Activated CD8-positive, alpha-beta memory T cell treated with anti-CD3 and anti-CD28 coated beads for 48 hours (primary cell): ENCODE measurements at regions not wholly inside any gene's neighbourhood (a gene's known extent, or its start where the extent isn't known, plus 50 kb on each side); places are given as distances from the start of the nearest gene placed in this dataset.
"Not testable (repeated sequence)": the region's sequence is repeated elsewhere in the genome, so short reads cannot be mapped to it uniquely, and the experiment has no call there.

Source experiments
- DNase-seq, 3 experiments: peaks; one replicate each; pipeline ENCODE4 v3.0.0-alpha.2; 2020; ENCODE audit warnings: low read depth in 2 of 3, low spot score in 2 of 3

DNA sequence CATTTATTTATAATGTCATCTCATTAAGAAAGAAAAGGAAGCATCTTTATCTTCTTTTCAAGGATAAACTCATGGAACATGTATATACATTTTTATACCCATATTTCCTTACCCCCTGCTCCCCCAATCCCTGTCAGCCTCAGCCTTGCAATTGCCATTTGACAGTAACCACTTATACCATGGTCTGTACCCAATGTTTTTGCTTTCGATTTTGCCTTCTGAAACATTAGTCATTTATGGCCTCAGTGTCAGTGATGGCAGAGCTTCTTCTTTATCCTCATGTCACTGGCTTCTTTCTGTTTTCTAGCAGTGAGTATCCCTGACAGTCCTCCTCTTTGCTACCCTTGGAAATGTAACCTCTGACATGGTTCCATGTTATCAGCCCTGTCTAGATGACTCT is 228.4 kb downstream of the SPRY1 start:
- no peak for DNase-seq

DNA sequence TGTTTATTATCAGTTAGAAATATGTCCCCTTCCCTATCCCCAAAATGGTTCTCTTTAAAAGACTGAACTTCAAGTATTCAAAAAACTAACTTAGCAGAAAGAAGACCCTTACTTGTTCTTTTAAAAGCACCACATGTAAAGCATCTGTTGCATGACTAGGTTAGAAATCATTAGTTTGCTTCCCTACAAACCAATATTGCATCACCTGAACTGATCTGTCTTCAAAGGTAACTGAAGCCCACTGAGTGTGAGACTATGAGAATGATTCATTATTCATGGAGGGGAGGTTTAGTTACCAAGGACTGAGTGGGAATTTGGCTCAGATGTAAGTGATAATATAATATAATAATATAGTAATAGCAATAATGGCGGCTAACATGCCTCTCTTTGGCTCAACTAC is 231.7 kb downstream of the SPRY1 start:
- DNase-seq: no peak

DNA sequence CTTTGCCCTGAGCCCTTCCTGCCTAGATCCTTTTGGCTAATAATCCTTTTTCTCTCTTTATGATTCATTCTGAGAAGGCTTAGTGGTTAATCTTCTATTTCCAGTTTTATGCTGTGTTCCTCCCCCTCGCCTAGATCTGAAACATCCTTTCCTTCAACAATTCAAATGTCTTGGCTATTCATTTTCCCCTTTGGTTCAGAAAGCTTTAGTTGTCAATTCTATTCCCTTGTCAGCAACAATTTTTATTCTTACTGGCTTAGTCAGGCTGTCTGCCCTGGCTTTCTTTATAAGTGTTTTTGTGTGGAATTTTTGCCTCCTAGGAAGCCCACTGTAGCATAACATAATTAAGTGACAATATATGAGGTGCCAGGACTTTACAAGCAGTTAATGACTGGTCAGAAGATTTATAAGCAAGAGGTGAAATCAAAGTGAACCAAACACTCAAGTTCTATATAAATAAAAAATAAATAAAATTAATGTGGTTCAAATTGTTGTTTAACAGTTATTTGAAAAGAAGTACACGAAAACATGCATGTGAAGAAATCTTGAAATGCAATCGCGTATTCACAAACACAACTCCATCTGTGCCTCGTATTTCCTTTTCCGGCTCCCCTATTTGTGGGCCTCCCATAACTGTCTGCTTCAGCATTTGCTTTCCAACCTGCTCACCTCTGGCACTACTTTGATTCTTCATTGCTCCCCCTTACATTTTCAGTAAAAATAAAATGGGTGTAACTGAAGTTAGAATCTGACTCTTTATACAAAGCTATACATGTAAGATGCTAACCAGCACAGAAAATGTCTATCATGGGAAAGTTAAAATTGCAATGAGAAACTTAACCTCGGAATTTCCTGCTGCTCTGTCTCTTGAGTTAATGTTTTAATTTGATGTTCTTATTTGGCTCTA is 235.4 kb downstream of the SPRY1 start:
- no peak for DNase-seq

DNA sequence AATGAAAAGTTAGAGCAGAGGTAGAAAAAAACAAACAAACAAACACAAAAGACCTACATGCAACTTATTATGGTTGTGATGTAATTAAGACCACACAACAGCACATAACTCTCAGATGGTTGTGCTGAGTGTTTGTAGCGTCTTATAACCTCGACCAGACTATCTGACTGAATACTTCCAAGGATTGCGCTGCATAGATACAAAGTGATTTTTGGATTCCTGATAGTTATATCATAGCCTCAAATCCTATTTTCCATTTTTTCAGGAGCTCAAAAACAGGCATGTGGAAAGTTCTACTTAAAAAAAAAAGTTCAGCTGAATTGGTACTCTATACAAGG is 236.1 kb downstream of the SPRY1 start:
- no peak for DNase-seq

DNA sequence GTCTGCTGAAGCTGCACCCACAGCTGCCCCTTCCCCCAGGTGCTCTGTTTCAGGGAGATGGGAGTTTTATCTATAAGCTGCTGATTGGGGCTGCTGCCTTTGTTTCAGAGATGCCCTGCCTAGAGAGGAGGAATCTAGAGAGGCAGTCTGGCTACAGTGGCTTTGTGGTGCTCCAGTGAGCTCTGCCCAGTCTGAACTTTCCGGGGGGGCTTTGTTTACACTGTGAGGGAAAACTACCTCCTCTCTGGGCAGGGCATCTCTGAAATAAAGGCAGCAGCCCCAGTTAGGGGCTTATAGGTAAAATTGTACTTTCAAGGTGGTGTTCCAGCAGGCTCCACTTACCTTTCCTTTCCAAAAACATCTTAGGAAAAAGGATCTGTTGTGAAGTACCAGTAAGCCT is 242.2 kb downstream of the SPRY1 start:
- DNase-seq: no peak

DNA sequence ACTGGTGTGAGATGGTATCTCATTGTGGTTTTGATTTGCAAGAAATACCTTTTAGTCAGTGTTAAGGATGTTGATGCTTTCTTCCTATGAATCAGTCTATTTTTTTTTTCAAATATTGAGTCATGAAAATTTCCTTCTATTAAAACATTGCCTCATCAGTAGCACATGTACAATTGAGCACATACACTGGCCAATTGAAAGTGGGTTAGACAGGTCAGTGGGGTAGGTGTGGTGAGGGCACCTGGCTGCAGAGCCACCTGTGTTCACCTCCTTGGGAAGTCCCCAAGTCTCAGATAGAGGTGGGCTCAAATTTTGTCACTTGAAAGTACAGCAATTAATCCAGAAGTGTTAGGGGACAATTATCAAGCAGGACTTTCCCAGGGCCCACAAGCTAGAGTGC is 243.7 kb downstream of the SPRY1 start:
- no peak for DNase-seq

DNA sequence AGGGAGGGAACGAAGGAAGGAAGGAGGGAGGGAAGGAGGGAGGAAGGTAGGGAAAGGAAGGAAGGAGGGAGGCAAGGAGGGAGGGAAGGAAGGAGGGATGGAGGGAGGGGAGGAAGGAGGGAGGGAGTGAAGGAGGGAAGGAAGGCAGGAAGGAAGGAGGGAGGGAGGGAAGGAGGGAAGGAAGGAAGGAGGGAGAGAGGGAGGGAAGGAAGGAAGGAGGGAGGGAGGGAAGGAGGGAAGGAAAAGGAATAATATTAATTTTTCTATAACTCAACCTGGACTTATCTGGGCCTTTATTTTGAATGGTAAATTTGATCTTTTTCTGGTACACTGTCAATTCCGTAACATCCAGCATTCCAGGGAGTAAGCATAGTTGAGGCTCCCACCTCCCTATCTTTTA is 244.2 kb downstream of the SPRY1 start:
- DNase-seq: no peak

DNA sequence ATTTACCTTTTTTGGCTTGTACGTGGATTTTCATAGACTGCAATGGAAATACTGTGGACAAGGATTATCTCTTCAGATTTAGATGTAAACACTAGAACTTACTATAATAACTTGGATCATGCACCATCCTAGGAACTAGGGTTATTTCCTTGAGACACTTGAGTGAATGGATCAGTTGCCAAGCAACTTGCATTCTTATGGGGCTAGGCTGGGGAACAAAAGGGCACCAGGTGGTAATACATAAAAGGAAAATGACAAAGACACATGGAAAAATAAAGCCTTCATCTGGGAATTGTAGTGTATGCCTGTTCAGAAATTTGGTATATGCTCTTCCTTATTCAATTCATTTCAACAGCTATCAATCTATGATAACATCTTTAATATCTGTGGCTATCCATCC is 247.1 kb downstream of the SPRY1 start:
- DNase-seq: no peak

DNA sequence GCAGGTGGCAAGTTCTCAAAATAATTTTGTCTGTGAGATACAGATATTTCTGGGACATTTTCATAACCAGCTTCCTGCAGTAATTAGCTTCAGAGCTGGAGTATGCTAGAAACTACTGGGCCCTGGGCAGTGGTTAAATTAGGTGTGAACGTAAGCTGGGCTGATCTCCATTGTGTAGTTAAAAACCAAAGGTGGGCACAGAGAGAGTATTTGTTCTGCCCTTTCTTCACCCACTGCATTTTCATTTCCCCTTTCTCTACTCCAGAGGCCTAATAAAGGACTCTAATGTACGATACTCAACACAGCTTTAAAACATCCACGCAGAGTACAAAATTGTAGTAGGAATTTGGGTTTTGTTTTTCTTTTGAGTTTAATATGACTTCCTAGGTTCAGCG is 252.7 kb downstream of the SPRY1 start:
- DNase-seq: no peak

DNA sequence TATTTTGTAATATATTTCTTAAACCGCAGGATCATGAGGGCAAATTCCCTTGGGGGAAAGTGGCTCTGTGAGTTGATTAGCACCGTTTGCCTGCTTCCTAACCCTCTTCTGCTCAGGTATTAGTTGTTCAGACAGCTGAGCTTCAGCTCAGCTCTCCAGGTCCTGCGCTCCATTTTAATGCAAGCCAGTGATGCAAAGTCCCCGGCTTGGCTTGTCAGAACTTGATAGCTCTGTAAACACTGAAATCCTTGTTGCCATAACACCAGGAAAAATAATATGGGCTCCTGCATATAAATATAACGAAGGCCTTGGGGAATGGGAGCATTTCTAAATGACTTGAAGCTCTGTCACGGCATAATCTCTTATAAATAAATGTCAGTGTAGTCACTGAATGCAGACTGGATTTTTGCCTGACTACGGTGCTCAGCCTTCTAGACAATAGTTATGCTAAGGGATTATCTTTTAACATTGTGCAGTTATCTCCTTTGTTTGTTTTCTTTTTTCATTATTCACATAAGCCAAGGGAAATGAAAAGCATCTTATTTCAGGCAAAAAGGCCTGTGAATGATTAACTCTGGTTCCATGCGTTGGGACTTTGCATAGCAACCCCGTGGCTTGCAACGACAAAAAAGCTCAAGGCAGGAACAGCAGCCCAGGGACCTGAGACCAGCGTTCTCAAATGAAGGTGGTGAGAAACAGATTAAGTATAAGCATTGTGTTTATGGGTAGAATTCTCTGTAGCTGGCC is 253.2 kb downstream of the SPRY1 start:
- no peak for DNase-seq

DNA sequence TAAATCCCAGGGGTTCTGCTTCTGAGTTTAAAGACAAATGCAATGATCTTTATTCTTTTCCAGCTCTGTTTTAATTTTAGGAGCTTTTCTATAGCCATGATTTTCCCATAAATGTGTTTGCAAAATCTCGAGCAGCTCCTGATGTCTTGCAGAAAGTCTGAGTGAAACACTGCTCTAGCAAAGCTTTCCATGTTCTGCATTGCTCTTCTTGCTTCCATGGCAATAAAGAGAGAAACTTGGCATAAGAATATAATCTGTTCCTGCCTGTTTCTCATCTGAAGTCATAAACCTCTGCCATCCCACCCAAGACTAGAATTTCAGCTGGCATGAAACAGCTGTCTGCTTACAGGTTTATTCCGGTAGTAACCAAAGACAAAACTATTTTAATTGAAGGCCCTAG is 254.5 kb downstream of the SPRY1 start:
- no peak for DNase-seq

DNA sequence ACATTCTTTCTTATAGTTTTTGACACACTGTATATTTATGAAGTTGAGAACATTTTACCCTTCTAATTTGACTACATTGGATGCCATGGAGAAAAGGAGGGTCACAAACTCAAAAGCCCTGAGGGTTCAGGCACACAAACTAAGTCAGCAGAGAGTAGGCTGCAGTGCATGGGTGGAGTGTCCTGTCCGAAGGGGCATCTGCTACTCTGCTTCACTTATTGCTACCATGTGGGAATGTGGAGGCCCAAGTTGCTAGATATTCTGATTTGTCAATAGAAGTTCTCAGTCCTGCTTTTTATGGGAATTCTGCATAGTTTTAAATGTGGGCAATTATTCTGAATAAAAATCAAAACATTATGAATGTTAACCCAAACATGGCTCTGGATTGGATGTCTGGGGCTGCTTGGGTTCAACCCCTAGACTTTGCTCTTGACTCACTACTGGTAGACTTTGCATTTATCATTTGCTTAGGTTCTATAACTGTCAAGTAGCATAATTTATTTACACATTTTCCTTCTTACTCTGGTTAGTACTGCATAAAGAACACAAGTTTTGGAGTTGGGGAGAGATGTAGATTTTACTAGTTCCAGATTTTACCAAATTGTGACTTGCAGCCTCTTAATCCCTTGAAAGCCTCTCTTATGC is 255.1 kb downstream of the SPRY1 start:
- no peak for DNase-seq

DNA sequence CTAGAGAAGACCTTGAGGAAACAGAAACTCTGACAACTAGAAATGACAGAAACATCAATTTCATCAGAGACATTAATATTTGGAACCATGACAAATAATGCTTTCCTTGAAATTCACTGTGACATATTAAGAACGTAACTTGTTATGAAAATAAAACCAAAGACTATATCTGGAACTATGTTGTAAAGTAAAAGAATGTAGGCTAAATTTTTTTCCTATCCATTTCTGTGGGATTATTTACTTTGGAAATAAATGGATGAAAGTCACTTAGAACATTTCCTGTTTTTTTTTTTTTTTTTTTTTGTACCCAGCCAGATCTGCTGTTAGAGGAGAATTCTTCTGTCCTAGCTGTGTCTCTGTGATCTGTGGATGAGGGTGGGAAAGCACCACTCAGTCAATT is 255.9 kb downstream of the SPRY1 start:
- no peak for DNase-seq

DNA sequence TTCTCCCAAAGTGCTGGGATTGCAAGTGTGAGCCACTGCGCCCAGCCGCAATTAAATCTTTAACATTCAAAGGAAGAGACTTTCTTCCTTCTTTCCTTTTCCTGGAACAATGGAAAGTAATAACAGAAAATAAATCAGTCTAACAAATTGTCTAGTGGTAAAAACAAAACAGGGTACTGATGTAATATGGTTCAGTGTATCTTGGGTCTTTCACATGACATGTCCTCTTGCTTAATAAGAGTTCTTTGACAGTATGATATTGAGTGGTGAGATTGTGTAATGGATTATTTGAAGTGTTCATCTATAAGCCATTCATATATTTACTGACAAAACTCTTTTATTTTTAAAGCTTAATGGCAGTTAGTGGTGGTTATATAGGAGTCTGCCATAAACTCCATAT is 256.6 kb downstream of the SPRY1 start:
- DNase-seq: no peak

DNA sequence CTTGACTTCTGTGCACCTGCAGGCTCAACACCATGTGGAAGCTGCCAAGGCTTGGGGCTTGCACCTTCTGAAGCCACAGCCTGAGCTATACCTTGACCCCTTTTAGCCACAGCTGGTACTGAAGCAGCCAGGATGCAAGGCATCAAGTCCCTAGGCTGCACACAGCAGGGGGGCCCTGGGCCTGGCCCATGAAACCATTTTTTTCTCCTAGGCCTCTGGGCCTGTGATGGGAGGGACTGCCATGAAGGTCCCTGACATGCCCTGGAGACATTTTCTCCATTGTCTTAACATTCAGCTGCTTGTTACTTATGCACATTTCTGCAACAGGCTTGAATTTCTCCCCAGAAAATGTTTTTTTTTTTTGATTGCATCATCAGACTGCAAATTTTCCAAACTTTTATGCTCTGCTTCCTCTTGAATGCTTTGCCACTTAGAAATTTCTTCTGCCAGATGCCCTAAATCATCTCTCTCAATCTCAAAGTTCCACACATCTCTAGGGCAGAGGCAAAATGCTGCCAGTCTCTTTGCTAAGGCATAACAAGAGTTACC is 260.2 kb downstream of the SPRY1 start:
- DNase-seq: not testable (repeated sequence)

DNA sequence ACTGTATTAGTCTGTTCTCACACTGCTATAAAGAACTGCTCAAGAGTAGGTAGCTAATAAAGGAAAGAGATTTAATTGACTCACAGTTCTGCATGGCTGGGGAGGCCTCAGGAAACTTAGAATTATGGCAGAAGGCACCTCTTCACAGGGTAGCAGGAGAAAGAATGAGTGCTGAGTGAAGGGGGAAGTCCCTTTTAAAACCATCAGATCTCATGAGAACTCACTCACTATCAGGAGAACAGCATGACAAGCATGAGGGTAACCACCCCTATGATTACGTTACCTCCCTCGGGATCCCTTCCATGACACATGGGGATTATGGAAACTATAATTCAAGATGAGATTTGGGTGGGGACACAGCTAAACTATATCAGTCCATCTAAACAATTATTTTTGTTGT is 261.0 kb downstream of the SPRY1 start:
- DNase-seq: not testable (repeated sequence)

DNA sequence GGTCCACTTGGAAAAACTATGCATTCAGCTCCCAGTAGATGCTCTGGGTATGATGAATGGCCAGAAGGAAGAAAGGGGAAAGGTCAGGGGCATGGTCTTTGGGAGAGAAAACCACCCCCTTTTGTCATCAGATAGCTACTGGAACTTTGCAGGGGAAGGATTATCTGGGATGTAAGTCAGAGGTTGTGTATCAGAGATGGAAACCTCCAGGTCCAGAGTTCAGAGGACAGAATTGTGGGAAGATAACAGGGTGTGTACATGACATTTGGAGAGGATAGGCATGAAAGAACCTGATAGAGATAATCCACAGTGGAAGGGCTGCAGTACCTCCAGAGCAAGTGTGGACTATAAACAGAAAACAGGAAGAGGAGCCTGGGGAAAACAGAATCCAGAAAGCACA is 262.7 kb downstream of the SPRY1 start:
- no peak for DNase-seq

DNA sequence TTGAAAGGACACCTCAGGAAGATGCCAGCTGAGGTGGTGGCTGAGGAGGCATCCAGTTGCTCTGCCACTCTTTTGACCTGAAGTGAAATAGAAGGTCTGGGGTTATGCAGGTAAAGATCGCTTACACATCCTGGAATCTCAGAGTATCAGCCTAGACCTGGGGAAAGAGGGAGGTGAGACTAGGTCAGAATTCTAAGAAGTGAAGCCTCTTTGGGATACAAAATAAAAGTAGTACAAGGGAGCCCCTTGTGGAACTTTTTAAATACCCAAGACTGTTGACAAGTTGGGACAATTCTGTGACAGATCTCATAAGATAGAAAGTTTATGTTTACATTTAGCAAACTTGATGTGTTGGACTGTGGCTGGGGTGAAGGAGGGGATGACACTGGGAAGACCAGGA is 263.1 kb downstream of the SPRY1 start:
- no peak for DNase-seq

DNA sequence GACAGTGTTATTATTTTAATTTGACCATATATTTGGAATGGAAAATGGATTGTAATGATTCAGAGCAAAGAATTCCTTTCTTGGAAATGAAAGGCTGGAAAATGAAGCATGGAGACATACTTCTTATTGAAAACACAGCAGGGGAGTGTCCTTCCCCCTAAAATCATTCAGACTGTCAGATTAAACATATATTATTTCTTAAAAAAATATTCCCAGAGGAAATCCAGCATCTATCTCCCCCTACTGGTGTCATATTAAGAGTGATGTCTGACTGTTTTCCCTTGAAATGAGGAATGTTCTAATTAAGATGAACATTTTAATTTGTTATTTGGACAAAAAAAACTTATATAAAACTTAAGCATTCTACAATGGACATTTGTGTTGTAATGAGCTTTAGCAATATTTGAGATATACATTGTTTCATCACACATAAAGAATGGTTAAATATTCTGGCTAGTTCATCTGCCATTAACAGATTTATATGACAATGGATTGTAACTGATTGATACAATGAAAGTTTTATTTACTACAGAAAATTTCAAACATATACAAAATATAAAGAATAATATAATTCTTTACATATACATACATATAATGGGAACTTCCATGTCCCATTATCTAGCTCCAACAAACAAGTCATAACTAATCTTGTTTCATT is 264.6 kb downstream of the SPRY1 start:
- DNase-seq: no peak

DNA sequence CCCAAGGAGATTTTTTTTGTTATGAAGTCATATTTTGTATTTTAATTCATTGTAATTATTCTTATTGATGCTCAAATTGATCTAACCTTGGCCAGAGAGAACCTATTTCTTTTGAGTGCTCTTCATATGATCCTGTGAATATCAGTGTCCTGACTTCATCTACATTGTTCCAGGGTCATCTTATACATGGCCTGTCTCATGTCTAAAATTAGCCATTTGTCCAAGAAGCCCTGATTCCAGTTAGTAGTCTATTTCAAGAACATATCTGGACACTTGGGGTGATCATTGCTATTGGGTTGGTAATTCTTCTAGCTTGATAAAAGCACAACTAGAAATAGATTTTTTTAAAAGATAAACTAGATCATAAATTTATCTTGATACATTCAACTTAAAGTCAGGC is 266.2 kb downstream of the SPRY1 start:
- no peak for DNase-seq

DNA sequence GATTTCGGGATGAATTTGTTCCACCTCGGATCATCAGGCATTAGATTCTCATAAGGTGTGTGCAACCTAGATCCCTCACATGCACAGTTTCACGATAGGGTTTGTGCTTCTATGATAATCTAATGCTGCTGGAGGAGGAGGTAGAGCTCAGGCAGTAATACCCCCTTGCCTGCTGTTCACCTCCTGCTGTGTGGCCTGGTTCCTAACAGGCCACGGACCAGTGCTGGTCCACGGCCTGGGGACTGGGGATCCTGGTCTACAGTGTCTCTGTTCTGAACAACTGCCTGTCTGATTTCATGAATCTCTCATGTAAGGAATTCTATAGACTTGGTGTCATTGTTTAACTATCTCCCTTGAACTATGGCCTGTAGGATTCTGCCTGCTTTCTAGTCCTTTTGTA is 269.9 kb downstream of the SPRY1 start:
- no peak for DNase-seq
